PC-3 (cell line): ENCODE measurements at regions not wholly inside any gene's neighbourhood (a gene's known extent, or its start where the extent isn't known, plus 50 kb on each side); places are given as distances from the start of the nearest gene placed in this dataset.

ENCODE experiments used
- ATAC-seq: fragments of 200-7000 bp; cut with Tn5 transposase; 2 replicates; pipeline ENCODE4 v1.9.1; 2020; ENCODE audit warnings: mild to moderate bottlenecking, moderate library complexity
- BruUV-seq: library from RNA; stranded (reverse); fragments of 400-500 nt; replicated peaks from 2 replicates; lab custom pipeline; 2021; lab: Mats Ljungman, UMichigan
- CTCF ChIA-PET: fragments of 300-600 bp; sonication (Branson Sonifier 250); formaldehyde crosslinking; loops from one replicate; lab custom pipeline; 2022; ENCODE audit warnings: antibody characterized with exemption; lab: Charles Lee
- POLR2A ChIA-PET: fragments of 300-600 bp; sonication (Branson Sonifier 250); formaldehyde crosslinking; loops from one replicate; lab custom pipeline; 2022; ENCODE audit warnings: antibody characterized with exemption; ENCODE audit not compliant: unreplicated experiment; lab: Charles Lee
- DNase-seq: peaks from one replicate; pipeline ENCODE4 v3.0.0-alpha.2; 2015
- H2AFZ ChIP-seq: fragments of 300-600 bp; sonication (generic); 2 replicates; pipeline ENCODE4 v1.6.0; 2016; ENCODE audit warnings: antibody characterized with exemption, low read length
- H3F3A ChIP-seq: fragments of 300-600 bp; sonication (generic); one replicate; pipeline ENCODE4 v1.6.0; 2017; ENCODE audit warnings: antibody characterized with exemption, low read length, control low read depth, mild to moderate bottlenecking; ENCODE audit not compliant: unreplicated experiment
- H3K27ac ChIP-seq: fragments of 300-600 bp; sonication (generic); 2 replicates; pipeline ENCODE4 v1.5.1; 2016; ENCODE audit warnings: mild to moderate bottlenecking, low read length
- H3K27me3 ChIP-seq: fragments of 300-600 bp; sonication (generic); 2 replicates; pipeline ENCODE4 v1.6.1; 2016; ENCODE audit warnings: low read length, mixed read lengths
- H3K36me3 ChIP-seq: fragments of 300-600 bp; sonication (generic); 2 replicates; pipeline ENCODE4 v1.6.1; 2016; ENCODE audit warnings: low read depth, mixed run types, low read length, mixed read lengths
- H3K4me1 ChIP-seq: fragments of 300-600 bp; sonication (generic); 2 replicates; pipeline ENCODE4 v1.5.1; 2016; ENCODE audit warnings: low read length; ENCODE audit not compliant: insufficient read depth
- H3K4me2 ChIP-seq: fragments of 300-600 bp; sonication (generic); 2 replicates; pipeline ENCODE4 v1.6.0; 2016; ENCODE audit warnings: low read length
- H3K4me3 ChIP-seq: fragments of 300-600 bp; sonication (generic); 2 replicates; pipeline ENCODE4 v1.5.1; 2016; ENCODE audit warnings: mild to moderate bottlenecking, low read length, mixed read lengths
- H3K79me2 ChIP-seq: fragments of 300-600 bp; sonication (generic); 2 replicates; pipeline ENCODE4 v1.6.1; 2017; ENCODE audit warnings: low read length, mixed read lengths
- H3K9ac ChIP-seq: fragments of 300-600 bp; sonication (generic); 2 replicates; pipeline ENCODE4 v1.6.0; 2016; ENCODE audit warnings: mild to moderate bottlenecking, low read length
- H3K9me2 ChIP-seq: fragments of 300-600 bp; sonication (generic); replicated peaks from 2 replicates; pipeline ENCODE4 v1.6.1; 2016; ENCODE audit warnings: mixed run types, low read length, mixed read lengths
- H3K9me3 ChIP-seq: fragments of 300-600 bp; sonication (generic); 2 replicates; pipeline ENCODE4 v1.6.1; 2016; ENCODE audit warnings: low read length, mixed read lengths
- H4K20me1 ChIP-seq: fragments of 300-600 bp; sonication (generic); 2 replicates; pipeline ENCODE4 v1.6.1; 2016; ENCODE audit warnings: low read length, mixed read lengths
- CTCF ChIP-seq: fragments of 300-600 bp; sonication (generic); conservative IDR thresholded peaks from 2 replicates; pipeline ENCODE4 v1.5.1; 2017; ENCODE audit warnings: antibody characterized with exemption, low read depth, mild to moderate bottlenecking, low read length
- EZH2 ChIP-seq: fragments of 300-600 bp; sonication (generic); IDR thresholded peaks from one replicate; pipeline ENCODE4 v1.6.1; 2017; ENCODE audit warnings: antibody characterized with exemption, mild to moderate bottlenecking, low read length; ENCODE audit not compliant: unreplicated experiment
- EZH2phosphoT487 ChIP-seq: fragments of 300-600 bp; sonication (generic); IDR thresholded peaks from 2 replicates; pipeline ENCODE4 v1.6.1; 2018; ENCODE audit warnings: mild to moderate bottlenecking, antibody characterized with exemption, low read length, borderline replicate concordance
- intact Hi-C: fragments of 100-400 bp; cut with micrococcal nuclease; formaldehyde crosslinking; loops from 2 replicates; pipeline ENCODE4 v1.9.0; 2023

GRCh38 chr13:47454986-47455385 is 546.1 kb downstream of the SUCLA2 start:
- no peak overlapping the region for H2AFZ ChIP-seq

GRCh38 chr13:47437406-47437805 is 540.6 kb upstream of the HTR2A start:
- Histone ChIP-seq H2AFZ (no peak overlapping the region), H3F3A (no peaks in the 10 kb centered on the region), H4K20me1 (no peaks in the 10 kb centered on the region), H3K27ac (no peak overlapping the region), H3K79me2 (no peaks in the 10 kb centered on the region), H3K9me2 (no peaks in the 10 kb centered on the region), H3K9me3 (no peaks in the 10 kb centered on the region), H3K4me3 (no peak overlapping the region), H3K4me2 (no peak overlapping the region), H3K27me3 (no peaks in the 10 kb centered on the region), H3K4me1 (no peaks in the 10 kb centered on the region), H3K36me3 (no peaks in the 10 kb centered on the region), H3K9ac (no peak overlapping the region)
- intact Hi-C loops: loop anchor here (2.0 kb wide), 1 partner anchor 33 kb away; no protein-coding TSS in a partner anchor
- ATAC-seq: no peak
- DNase-seq: no peak
- ChIA-PET POLR2A (no interaction called here), CTCF (no interaction called here)
- TF ChIP-seq EZH2 (no peak), EZH2phosphoT487 (no peak), CTCF (no peak)
- no TSS peak for BruUV-seq

More at GRCh38 chr13:47454986-47455385, 546.1 kb downstream of the SUCLA2 start:
- DNase-seq (no peak), ATAC-seq (no peak)
- H3K27me3 ChIP-seq: no peaks in the 10 kb centered on the region
- H3K4me1 ChIP-seq: no peaks in the 10 kb centered on the region; the same call in 1 of the 2 replicates
- no peak overlapping the region for H3K27ac ChIP-seq
- no peaks in the 10 kb centered on the region for H3K36me3 ChIP-seq
- H3K9me3 ChIP-seq: no peaks in the 10 kb centered on the region
- intact Hi-C loops: loop anchor here (5.0 to 10.0 kb wide), 6 partner anchors 168 to 620 kb away; no protein-coding TSS in a partner anchor
- no peak overlapping the region for H3K9ac ChIP-seq
- ChIA-PET POLR2A (no interaction called here), CTCF (no interaction called here)
- no peaks in the 10 kb centered on the region for H3K79me2 ChIP-seq
- H3F3A ChIP-seq: no peaks in the 10 kb centered on the region
- no peak overlapping the region for H3K4me2 ChIP-seq
- H4K20me1 ChIP-seq: no peaks in the 10 kb centered on the region
- TF ChIP-seq CTCF: no peak
- no peak for TF ChIP-seq EZH2
- TF ChIP-seq EZH2phosphoT487: no peak
- H3K9me2 ChIP-seq: no peaks in the 10 kb centered on the region
- H3K4me3 ChIP-seq: no peak overlapping the region
- BruUV-seq: no TSS peak

- H3K4me2 ChIP-seq: no peak overlapping the region
- no peak overlapping the region for H3K27ac ChIP-seq
- H3K9me2 ChIP-seq: no peaks in the 10 kb centered on the region
- H3F3A ChIP-seq: no peaks in the 10 kb centered on the region
- no peaks in the 10 kb centered on the region for H3K9me3 ChIP-seq
- H3K4me1 ChIP-seq: no peaks in the 10 kb centered on the region
- no peaks in the 10 kb centered on the region for H3K27me3 ChIP-seq
- no TSS peak for BruUV-seq
- H3K79me2 ChIP-seq: no peaks in the 10 kb centered on the region
- POLR2A ChIA-PET: interaction anchor here (0.6 kb wide), 1 partner anchor 17 kb away, joined by 5 read pairs; no protein-coding TSS in a partner anchor
- no peak overlapping the region for H2AFZ ChIP-seq
- intact Hi-C loops: no loop called here
- ATAC-seq (peak; percentile 48; the same call in 1 of the 2 replicates), DNase-seq (peak; percentile 40)
- CTCF ChIA-PET: no interaction called here
- TF ChIP-seq CTCF (no peak), EZH2 (no peak), EZH2phosphoT487 (no peak)
- H3K36me3 ChIP-seq: no peaks in the 10 kb centered on the region
- H3K4me3 ChIP-seq: no peak overlapping the region
- H4K20me1 ChIP-seq: no peaks in the 10 kb centered on the region
- H3K9ac ChIP-seq: no peak overlapping the region
Measured at GRCh38 chr13:47433461-47434005, 536.7 kb upstream of the HTR2A start.
